ENCODE measurements at regions not wholly inside any gene's neighbourhood (a gene's known extent, or its start where the extent isn't known, plus 50 kb on each side); places are given as distances from the start of the nearest gene placed in this dataset.
"Not testable (repeated sequence)": the region's sequence is repeated elsewhere in the genome, so short reads cannot be mapped to it uniquely, and the experiment has no call there.

DNA sequence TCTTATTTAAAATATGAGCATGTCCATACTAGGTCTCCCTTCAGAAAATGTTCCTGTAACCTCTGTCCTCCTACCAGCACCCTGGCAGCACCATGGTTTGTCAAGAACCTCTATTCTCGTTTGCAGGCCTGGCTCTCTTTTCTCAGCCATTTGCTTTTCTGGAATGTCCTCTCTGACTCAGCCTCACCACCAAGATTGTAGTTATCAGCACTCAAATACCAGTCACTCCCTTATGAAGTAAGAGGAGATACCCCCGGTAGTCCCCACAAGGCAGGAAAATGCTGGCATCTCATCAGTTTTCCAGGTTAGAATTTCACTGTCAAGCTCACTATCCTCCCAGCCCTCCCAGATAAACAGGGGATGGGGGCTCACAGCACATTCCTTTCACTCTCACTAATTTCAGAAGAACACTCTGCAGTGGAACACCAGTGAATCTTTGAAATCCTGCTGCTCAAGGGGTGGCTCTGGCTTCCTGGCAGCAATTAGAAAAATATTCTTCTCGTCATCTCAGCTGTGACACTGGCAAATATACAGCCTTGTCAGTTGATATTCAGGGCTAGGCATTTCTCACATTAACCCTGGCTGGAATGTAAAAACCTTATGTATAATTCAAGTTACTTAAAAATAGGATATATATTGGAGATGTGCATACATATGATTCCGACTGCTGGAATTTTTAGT is 129.2 kb downstream of the TBX18 start:
- Histone ChIP-seq H3K4me3 (ENCODE audit: low read depth, low read length) (no peak overlapping the region), H3K4me1 (ENCODE audit: control insufficient read depth, insufficient read depth, low read length, unreplicated experiment) (peaks cover 12% of the 10 kb centered on the region), H3K27me3 (ENCODE audit: insufficient read depth, low read length) (no peaks in the 10 kb centered on the region), H3K36me3 (ENCODE audit: insufficient read depth, low read length) (no peaks in the 10 kb centered on the region), H3K27ac (ENCODE audit: low read depth, low read length) (peak overlapping the region; percentile 29), H3K79me2 (ENCODE audit: control insufficient read depth, insufficient read depth, low read length, unreplicated experiment) (no peaks in the 10 kb centered on the region), H2AFZ (ENCODE audit: low read length, unreplicated experiment) (peak overlapping the region; percentile 96)

DNA sequence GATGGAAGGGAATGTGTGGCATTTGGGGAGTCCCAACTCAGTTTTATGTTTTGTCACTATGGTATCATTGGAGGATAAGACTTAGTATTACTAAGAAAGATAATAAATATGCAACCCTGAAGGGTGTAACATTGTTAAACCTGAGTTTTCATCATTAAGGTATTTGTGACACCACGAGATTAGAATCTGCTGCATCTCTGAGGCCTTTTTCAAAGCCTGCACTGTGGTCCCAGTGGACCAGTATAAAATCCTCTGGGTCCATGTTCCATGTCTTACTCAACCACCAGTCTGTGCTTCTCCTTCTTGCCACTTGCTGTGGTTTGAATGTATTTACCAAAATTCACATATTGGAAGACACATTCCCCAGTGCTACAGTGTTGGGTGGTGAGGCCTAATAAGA is 130.6 kb downstream of the TBX18 start:
- Histone ChIP-seq H3K27ac (ENCODE audit: low read depth, low read length) (peak overlapping the region; percentile 59; the same call in 1 of the 2 replicates), H3K4me1 (ENCODE audit: control insufficient read depth, insufficient read depth, low read length, unreplicated experiment) (peaks cover 7% of the 10 kb centered on the region), H3K79me2 (ENCODE audit: control insufficient read depth, insufficient read depth, low read length, unreplicated experiment) (no peaks in the 10 kb centered on the region), H3K4me3 (ENCODE audit: low read depth, low read length) (no peak overlapping the region), H3K36me3 (ENCODE audit: insufficient read depth, low read length) (no peaks in the 10 kb centered on the region), H2AFZ (ENCODE audit: low read length, unreplicated experiment) (no peak overlapping the region), H3K27me3 (ENCODE audit: insufficient read depth, low read length) (no peaks in the 10 kb centered on the region)

DNA sequence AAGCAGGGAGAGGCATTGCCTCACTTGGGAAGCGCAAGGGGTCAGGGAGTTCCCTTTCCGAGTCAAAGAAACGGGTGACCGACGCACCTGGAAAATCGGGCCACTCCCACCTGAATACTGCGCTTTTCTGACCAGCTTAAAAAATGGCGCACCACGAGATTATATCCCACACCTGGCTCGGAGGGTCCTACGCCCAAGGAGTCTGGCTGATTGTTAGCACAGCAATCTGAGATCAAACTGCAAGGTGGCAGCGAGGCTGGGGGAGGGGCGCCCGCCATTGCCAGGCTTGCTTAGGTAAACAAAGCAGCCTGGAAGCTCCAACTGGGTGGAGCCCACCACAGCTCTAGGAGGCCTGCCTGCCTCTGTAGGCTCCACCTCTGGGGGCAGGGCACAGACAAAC is 137.9 kb downstream of the TBX18 start:
- not testable (repeated sequence) for H3K79me2 ChIP-seq (ENCODE audit: control insufficient read depth, insufficient read depth, low read length, unreplicated experiment); H2AFZ ChIP-seq (ENCODE audit: low read length, unreplicated experiment); H3K36me3 ChIP-seq (ENCODE audit: insufficient read depth, low read length); H3K27me3 ChIP-seq (ENCODE audit: insufficient read depth, low read length); H3K4me3 ChIP-seq (ENCODE audit: low read depth, low read length); H3K27ac ChIP-seq (ENCODE audit: low read depth, low read length)
- H3K4me1 ChIP-seq (ENCODE audit: control insufficient read depth, insufficient read depth, low read length, unreplicated experiment): peaks cover 28% of the 10 kb centered on the region

DNA sequence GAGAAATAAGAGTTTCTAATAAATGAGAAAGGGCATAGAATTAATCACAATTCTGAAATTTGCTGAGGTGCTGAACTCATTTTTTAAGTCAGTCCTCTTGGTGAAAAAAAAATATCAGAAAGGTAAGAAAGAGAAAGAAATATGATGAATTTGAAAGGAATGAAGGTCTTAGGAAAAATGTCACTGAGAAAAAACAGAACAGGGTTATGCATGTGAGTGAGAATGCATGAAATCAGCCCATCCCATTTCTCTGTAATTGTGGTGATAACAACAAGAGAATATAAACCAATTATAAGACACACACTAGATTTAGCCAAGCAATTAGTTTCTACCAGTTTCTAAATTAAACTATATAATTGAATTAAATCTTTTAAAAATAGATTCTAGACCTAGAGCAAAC is 138.9 kb downstream of the TBX18 start:
- Histone ChIP-seq H3K4me1 (ENCODE audit: control insufficient read depth, insufficient read depth, low read length, unreplicated experiment) (peaks cover 28% of the 10 kb centered on the region), H3K79me2 (ENCODE audit: control insufficient read depth, insufficient read depth, low read length, unreplicated experiment) (no peaks in the 10 kb centered on the region), H3K4me3 (ENCODE audit: low read depth, low read length) (peak overlapping the region; percentile 32; the same call in 1 of the 2 replicates), H3K27ac (ENCODE audit: low read depth, low read length) (peak overlapping the region; percentile 87), H3K27me3 (ENCODE audit: insufficient read depth, low read length) (no peaks in the 10 kb centered on the region), H2AFZ (ENCODE audit: low read length, unreplicated experiment) (peak overlapping the region; percentile 84), H3K36me3 (ENCODE audit: insufficient read depth, low read length) (no peaks in the 10 kb centered on the region)

DNA sequence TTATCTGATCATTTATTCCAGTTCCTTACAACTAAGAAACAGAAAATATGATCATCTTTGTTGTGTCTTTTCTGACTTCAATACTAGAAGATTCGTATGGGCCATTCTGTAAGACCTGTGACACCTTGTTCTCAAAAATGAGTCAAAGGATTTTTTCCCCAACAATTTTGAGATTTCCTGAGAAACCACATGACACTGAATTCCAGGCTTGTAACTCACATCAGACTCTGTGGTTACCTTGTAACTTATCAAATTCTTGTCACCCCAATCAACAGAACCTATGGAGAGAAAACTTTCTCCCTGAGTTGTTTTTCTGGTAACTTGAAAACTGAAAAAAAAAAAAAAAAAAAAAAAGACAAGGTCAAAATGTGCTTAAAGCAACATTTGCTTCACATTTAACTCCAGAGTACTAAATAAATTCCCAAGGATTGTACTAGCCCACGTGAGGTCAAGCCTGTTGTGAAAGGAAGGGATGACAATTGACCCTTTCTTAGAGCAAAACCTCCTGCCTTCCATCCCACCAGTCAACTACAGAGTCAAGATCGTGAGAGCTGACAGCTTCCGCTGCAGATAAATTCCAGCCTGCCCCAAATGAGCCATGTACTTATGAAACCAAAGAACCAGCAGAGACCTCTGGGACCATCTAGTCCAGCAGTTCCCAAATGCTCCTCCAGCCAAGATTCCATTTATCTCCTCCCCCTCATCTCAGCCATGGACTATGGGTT is 140.3 kb downstream of the TBX18 start:
- Histone ChIP-seq H3K27me3 (ENCODE audit: insufficient read depth, low read length) (no peaks in the 10 kb centered on the region), H3K79me2 (ENCODE audit: control insufficient read depth, insufficient read depth, low read length, unreplicated experiment) (no peaks in the 10 kb centered on the region), H3K4me3 (ENCODE audit: low read depth, low read length) (0 out of 2 replicates have a peak overlapping the region, but pooled peaks have one; percentile 9), H3K4me1 (ENCODE audit: control insufficient read depth, insufficient read depth, low read length, unreplicated experiment) (peaks cover 28% of the 10 kb centered on the region), H2AFZ (ENCODE audit: low read length, unreplicated experiment) (peak overlapping the region; percentile 57), H3K27ac (ENCODE audit: low read depth, low read length) (peak overlapping the region; percentile 87), H3K36me3 (ENCODE audit: insufficient read depth, low read length) (no peaks in the 10 kb centered on the region)

DNA sequence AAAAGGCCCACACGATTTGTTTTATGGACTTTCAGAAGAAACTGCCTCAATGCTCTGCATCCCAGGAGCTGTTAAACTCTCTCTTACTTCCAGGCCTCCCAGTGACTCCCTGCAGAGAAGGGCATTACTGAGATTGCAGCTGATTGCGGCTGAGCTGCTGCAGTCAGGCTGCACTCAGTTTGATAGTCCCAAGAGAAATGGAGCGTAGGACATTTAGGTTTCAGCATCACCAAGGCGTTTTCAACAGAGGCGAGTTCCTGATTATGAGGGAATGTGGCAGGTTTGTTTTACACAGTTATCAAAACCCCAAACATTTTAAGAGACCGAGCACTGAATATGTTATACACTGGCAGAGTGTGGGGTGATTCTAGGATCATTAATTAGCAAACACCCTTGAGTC is 145.6 kb downstream of the TBX18 start:
- peak overlapping the region; percentile 89 for H3K27ac ChIP-seq (ENCODE audit: low read depth, low read length)
- peaks cover 23% of the 10 kb centered on the region for H3K4me1 ChIP-seq (ENCODE audit: control insufficient read depth, insufficient read depth, low read length, unreplicated experiment)
- H3K36me3 ChIP-seq (ENCODE audit: insufficient read depth, low read length): no peaks in the 10 kb centered on the region
- H3K27me3 ChIP-seq (ENCODE audit: insufficient read depth, low read length): no peaks in the 10 kb centered on the region
- no peaks in the 10 kb centered on the region for H3K79me2 ChIP-seq (ENCODE audit: control insufficient read depth, insufficient read depth, low read length, unreplicated experiment)
- no peak overlapping the region for H3K4me3 ChIP-seq (ENCODE audit: low read depth, low read length)
- no peak overlapping the region for H2AFZ ChIP-seq (ENCODE audit: low read length, unreplicated experiment)

DNA sequence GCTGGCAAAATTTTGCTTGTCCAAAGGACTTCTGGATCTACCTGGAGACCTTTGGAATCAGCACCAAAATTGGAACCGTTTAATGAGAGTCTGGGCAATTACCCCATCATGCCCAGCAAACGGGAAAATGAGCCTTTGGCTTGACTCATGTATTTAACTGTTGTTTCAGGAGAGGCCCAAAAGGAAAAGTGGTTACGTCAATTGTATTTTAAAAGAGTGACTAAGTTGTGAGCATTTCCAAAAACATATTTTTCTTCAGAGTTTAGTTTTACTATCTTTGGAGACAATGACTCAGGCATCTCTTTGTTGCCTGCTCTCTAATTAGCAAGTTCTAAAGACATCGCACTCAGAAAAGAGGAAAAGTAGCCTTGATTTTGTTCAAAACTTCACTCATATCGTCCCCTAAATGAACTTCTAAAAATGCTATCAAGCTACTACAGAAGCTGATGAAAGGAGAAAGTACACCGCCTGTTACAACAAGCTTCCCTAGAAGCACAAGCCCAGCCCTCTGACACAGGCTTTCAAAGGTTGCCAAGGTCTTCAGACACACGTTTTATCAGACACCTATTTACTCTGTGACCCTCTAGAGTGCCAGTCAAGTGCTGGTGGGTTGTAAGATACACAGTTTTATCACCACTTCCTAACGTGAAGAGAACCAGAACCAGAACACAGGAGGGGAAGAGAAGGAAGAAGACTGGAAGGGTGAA is 146.2 kb downstream of the TBX18 start:
- peaks cover 17% of the 10 kb centered on the region for H3K4me1 ChIP-seq (ENCODE audit: control insufficient read depth, insufficient read depth, low read length, unreplicated experiment)
- no peaks in the 10 kb centered on the region for H3K36me3 ChIP-seq (ENCODE audit: insufficient read depth, low read length)
- no peaks in the 10 kb centered on the region for H3K27me3 ChIP-seq (ENCODE audit: insufficient read depth, low read length)
- peak overlapping the region; percentile 25; the same call in 1 of the 2 replicates for H3K4me3 ChIP-seq (ENCODE audit: low read depth, low read length)
- peak overlapping the region; percentile 68 for H2AFZ ChIP-seq (ENCODE audit: low read length, unreplicated experiment)
- H3K27ac ChIP-seq (ENCODE audit: low read depth, low read length): peak overlapping the region; percentile 89
- H3K79me2 ChIP-seq (ENCODE audit: control insufficient read depth, insufficient read depth, low read length, unreplicated experiment): no peaks in the 10 kb centered on the region

DNA sequence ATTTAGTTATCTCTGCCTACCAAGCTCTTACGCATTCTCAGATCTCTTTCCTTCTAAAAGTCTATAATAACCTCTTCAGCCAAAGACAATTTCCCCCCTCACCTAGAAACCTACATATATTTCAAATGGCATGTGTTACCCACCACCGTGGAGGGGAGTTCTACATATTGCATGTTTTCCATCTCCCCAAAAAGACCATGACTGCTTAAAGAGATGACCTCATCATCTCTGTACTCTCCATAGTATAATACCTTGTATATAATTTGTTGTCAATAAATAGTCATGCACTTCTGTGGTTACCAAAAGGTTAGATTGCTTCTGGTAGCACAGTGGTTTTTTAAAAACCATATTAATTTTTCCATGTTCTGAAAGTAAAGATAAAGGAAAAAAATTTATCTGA is 148.4 kb downstream of the TBX18 start:
- H3K4me1 ChIP-seq (ENCODE audit: control insufficient read depth, insufficient read depth, low read length, unreplicated experiment): peaks cover 16% of the 10 kb centered on the region
- no peaks in the 10 kb centered on the region for H3K27me3 ChIP-seq (ENCODE audit: insufficient read depth, low read length)
- H2AFZ ChIP-seq (ENCODE audit: low read length, unreplicated experiment): no peak overlapping the region
- no peaks in the 10 kb centered on the region for H3K36me3 ChIP-seq (ENCODE audit: insufficient read depth, low read length)
- H3K27ac ChIP-seq (ENCODE audit: low read depth, low read length): no peak overlapping the region
- no peaks in the 10 kb centered on the region for H3K79me2 ChIP-seq (ENCODE audit: control insufficient read depth, insufficient read depth, low read length, unreplicated experiment)
- no peak overlapping the region for H3K4me3 ChIP-seq (ENCODE audit: low read depth, low read length)

DNA sequence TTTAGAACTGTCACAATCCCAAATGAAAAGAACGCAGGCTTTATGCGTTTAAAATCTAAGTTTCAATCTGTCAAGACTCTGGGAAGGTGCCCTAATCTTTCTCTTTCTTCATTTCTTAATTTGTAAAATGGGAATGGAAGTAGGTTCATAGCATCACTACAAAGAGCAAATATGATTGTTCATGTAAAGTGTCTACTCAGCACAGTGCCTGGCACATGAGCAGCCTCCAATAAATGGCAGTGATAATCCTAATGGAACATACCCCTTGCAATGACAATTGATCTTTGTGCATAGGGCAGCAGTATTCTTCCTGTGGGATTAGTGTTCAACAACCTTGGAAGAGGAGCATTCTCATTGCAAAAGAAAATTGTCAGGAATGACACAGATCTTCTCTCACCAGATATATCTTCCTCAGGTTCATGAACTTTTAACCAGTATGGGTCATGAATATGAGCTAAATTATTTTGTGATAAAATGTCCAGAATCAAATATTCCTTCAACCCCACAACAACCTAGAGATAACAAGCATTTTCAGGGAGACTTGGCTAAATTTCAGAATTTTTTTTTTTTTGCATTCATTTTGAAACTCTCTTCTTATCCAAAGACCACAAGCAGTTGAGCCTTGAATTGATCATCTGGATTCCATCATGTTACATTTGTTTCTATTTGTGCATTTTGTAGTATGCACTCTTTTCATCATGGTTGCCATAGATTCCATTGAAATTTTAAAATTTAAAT is 149.1 kb downstream of the TBX18 start:
- Histone ChIP-seq H3K79me2 (ENCODE audit: control insufficient read depth, insufficient read depth, low read length, unreplicated experiment) (no peaks in the 10 kb centered on the region), H2AFZ (ENCODE audit: low read length, unreplicated experiment) (no peak overlapping the region), H3K4me3 (ENCODE audit: low read depth, low read length) (no peak overlapping the region)

DNA sequence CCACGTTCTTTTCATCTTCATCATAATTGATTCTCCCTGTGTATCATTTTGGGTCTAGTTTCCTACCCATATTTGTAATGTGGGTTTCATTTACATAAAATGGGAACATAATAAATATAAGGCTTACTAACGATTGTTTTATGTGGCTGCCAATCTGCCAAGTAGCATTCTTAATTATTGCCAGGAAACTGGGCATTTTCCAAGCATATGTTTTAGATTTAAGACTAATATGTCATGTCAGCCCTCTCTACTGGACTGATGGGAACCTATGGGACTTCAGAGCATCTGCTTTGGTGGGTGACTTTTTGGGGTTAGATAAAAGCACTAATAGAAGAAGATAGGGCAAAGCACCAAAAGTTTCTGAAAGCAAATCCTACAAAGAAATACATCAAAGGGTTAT is 157.5 kb downstream of the TBX18 start:
- peaks cover 9% of the 10 kb centered on the region for H3K4me1 ChIP-seq (ENCODE audit: control insufficient read depth, insufficient read depth, low read length, unreplicated experiment)
- H3K36me3 ChIP-seq (ENCODE audit: insufficient read depth, low read length): no peaks in the 10 kb centered on the region
- no peak overlapping the region for H3K27ac ChIP-seq (ENCODE audit: low read depth, low read length)
- peak overlapping the region; percentile 62 for H3K4me3 ChIP-seq (ENCODE audit: low read depth, low read length)
- H3K79me2 ChIP-seq (ENCODE audit: control insufficient read depth, insufficient read depth, low read length, unreplicated experiment): no peaks in the 10 kb centered on the region
- peak overlapping the region; percentile 96 for H2AFZ ChIP-seq (ENCODE audit: low read length, unreplicated experiment)
- H3K27me3 ChIP-seq (ENCODE audit: insufficient read depth, low read length): no peaks in the 10 kb centered on the region

More for the DNA sequence above, 149.1 kb downstream of the TBX18 start:
- peaks cover 16% of the 10 kb centered on the region for H3K4me1 ChIP-seq (ENCODE audit: control insufficient read depth, insufficient read depth, low read length, unreplicated experiment)
- H3K36me3 ChIP-seq (ENCODE audit: insufficient read depth, low read length): no peaks in the 10 kb centered on the region
- H3K27ac ChIP-seq (ENCODE audit: low read depth, low read length): no peak overlapping the region
- no peaks in the 10 kb centered on the region for H3K27me3 ChIP-seq (ENCODE audit: insufficient read depth, low read length)
